ENCODE measurements at regions not wholly inside any gene's neighbourhood (a gene's known extent, or its start where the extent isn't known, plus 50 kb on each side); places are given as distances from the start of the nearest gene placed in this dataset.

DNA sequence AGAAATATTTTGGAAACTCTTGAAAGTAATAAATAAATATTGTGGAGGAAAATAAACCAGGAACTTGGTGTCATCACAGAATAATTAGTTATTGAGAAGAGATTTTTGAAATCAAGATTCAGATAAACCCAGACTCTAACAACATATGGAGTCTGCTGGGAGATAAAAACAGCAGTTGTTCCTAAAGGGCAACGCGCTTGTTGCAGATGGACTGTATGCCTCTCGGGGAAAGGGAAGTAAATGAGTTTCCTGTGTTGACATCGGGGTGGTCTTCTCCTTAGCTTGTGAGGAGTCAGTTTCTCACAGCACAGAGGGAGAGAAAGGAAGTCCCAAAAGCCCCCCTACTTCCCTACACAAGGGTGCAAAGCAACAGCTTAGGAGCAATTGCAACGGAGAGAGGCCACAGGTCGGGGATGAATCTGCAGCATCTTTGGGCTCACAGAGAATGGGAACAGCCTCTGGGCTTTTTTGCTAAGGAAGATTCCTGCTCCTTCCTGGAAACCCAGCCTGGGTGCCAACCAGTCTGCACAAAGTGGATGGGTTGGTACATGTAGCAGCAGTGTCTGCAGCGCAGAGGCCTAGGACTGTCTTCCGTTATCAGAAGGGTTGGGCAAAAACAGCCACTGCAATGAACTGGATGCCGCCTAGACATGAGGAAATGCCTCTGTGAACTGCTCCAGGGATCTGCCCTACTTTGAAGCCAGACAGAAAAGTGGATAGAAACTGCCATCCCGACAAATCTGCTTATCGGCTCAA is 603.0 kb upstream of the NRSN1 start:
- TF ChIP-seq, protein P1, sequence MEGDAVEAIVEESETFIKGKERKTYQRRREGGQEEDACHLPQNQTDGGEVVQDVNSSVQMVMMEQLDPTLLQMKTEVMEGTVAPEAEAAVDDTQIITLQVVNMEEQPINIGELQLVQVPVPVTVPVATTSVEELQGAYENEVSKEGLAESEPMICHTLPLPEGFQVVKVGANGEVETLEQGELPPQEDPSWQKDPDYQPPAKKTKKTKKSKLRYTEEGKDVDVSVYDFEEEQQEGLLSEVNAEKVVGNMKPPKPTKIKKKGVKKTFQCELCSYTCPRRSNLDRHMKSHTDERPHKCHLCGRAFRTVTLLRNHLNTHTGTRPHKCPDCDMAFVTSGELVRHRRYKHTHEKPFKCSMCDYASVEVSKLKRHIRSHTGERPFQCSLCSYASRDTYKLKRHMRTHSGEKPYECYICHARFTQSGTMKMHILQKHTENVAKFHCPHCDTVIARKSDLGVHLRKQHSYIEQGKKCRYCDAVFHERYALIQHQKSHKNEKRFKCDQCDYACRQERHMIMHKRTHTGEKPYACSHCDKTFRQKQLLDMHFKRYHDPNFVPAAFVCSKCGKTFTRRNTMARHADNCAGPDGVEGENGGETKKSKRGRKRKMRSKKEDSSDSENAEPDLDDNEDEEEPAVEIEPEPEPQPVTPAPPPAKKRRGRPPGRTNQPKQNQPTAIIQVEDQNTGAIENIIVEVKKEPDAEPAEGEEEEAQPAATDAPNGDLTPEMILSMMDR (IDR thresholded peaks at IDR 0.05) = no peak
- no peak for TF ChIP-seq POLR2A (IDR thresholded peaks at IDR 0.05)
